HG02852 (cell line): ENCODE measurements at regions not wholly inside any gene's neighbourhood (a gene's known extent, or its start where the extent isn't known, plus 50 kb on each side); places are given as distances from the start of the nearest gene placed in this dataset.

ENCODE experiments used
- ATAC-seq: cut with Tn5 transposase; IDR thresholded peaks from one replicate; pipeline ENCODE4 v1.9.1; 2021; ENCODE audit warnings: mild to moderate bottlenecking, moderate library complexity; ENCODE audit not compliant: unreplicated experiment

DNA sequence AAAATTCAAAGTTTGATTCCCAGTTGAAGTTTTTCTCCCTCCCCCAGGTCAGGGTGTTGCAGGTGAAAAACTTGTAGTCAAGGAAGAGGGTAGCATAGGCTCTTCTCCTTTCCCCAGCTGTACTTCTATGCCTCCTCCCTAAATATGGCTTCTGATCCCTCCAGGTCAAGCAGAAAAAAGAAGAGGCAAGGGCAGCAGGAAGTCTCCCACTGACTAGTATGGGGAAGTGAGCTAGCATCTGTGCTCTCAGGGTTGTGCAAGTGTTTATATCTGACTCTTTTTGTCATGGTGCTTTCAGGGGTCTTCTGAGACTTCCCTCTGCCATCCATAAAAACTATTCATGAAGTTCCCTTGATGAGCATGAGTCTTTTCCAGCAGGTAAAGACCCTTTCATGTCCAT is 76.0 kb downstream of the ATPSCKMT start:
- ATAC-seq: no peak

DNA sequence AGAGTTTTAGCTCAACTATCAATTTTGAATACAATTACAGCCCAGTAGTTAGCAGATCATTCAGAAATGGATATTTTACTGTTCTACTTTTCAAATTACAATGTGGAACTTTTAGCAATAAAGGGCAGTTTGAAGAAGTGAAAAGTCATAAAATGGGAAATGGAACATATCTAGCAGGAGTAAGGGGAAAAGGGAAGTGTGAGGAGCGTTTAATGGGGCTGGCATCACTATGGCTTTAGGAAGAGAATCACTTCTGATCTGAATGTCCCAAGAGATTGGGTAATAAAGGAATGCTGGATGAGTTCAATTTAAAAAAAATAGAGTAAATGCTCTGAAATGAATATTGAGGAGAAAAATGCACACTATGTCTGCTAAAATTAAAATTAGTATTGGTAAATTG is 77.4 kb downstream of the ATPSCKMT start:
- no peak for ATAC-seq

DNA sequence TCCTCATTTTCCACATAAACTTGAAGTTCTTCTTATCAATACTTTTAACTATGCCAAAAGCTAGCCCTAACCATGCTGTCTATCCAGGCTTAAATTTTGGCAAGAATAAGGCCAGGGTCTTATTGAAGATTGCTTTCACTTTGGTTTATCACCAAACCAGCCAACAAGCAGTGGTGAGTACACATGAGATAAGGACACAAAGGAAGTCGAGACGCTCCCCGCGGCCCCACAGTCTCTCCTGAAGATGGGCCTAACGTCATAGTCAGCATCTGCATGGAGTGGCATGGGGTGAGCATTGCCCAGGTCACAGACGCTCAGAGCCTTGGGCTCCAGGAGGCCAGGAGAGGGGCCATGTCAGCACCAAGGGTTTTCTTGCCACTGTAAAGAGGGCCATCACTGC is 80.3 kb downstream of the ATPSCKMT start:
- ATAC-seq: no peak

DNA sequence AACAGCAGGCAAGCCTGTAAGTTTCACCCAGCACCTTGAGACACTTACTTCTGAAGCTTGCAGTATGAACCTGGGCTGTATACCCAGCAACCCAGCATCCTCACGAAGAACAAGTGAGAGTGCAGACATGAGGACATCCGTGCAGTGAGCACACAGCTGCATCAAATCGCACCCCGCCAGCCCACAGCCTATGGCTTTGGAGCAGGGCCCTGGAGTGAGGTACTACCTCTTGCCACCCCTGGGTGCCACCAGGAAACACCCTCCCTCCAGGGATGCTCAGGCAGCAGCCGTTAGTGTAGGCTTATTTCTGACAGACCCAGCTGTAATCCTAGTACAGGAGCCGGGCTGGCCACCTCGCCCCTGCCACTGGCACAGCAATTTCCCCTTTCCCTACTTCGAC is 81.4 kb downstream of the ATPSCKMT start:
- ATAC-seq: no peak

DNA sequence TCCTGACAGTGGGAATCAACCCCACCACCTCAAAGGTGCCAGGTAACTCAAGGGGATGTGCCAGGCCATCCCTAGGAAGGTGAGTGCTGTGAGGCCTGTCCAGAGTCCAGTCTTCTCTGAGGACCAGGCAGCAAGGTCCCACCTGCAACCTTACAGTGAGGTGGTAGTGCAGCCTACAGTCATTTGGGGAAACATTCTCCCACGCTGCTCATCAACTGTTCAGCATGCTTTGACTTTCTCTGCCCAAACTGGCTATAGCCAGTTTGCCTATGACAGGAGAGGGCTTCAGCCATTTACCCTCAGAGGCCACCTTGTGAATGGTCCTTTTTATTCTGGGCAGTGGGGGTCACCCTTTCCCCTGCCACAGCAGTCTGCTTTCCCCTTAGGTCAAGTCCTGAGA is 81.9 kb downstream of the ATPSCKMT start:
- no peak for ATAC-seq

DNA sequence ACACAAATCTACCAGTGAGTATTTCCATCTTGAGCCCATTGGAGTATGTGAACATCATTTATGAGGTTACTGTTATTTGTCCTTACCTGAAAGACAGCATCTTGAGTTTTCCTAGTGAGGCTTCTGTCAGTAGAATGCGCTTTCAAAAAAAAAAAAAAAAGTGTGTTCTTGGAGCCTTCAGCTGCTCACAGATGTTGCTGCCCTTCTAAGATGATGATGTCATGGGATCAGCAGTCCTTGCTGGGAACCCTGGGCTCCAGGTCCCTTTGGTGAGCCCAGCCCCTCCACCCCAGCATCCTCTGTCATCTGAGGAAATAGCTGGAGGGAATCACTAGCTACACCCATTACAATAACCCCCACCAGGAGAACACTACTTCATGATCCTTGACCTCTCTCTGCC is 83.3 kb downstream of the ATPSCKMT start:
- no peak for ATAC-seq

DNA sequence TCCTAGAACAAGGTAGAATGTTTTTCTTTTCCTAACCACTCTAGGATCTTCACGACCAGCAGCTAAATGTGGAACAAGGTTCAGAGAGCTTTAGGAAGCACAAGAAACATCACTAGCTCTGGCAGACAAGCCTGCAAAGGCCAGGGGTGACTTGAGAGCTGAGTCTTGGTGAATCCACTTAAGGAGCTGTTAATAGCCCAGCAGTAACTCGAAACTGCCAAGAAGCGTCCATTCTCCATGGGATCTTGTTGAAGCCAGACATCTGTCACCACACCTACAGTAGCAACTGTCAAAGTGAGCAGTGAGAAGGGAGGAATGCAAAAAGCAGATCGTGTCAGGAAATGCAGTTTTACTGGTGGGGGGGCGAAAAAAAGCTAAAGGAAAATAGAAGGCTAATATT is 87.2 kb downstream of the ATPSCKMT start:
- no peak for ATAC-seq

DNA sequence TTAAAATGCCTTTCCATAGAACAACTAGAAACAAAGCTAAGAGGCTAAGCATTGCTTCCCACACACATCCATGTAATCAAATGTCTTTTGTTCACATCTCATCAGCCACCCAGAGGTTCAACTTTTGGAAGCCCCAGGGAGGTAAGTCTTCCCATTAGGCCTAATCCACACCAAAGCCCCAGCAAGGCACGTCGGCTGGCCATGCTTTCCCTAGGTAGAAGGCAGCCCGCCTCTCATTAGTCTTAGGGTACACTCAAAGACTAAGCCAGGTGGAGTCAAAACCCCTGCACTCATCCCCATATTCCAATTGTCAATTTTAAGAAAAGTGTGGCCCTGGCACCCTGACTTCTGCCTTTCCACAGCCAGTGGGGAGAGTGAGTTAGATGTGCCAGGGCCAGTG is 87.9 kb downstream of the ATPSCKMT start:
- no peak for ATAC-seq

DNA sequence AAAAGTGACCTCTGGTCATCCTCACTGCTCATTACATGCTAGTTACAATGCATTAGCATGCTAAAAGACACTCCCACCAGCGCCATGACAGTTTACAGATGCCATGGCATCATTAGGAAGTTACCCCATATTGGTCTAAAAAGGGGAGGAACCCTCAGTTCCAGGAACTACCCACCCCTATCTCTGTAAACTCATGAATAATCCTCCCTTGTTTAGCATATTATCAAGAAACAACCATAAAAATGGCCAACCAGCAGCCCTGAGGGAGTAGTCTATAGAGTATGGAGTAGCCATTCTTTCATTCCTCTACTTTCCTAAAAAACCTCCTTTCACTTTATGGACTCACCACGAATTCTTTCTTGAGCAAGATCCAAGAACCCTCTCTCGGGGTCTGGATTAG is 89.4 kb downstream of the ATPSCKMT start:
- no peak for ATAC-seq

DNA sequence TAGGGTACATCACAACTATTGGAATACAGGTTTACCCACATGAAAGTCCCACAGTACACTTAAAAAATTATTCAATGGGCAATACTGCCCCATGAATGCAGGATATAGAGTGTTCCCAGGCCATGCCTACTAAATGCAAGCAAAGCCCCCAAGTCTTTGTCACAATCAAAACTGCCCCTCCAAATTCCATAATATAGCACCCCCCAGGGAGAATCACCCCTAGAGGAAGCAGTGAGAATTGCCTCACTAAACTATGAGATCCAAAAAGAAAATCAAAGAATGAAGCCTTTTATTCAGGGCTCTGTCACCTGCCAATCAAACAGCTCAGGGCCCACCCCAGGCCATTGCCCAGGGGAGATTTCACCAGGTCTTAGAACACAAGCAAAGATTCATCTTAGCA is 90.8 kb downstream of the ATPSCKMT start:
- no peak for ATAC-seq

DNA sequence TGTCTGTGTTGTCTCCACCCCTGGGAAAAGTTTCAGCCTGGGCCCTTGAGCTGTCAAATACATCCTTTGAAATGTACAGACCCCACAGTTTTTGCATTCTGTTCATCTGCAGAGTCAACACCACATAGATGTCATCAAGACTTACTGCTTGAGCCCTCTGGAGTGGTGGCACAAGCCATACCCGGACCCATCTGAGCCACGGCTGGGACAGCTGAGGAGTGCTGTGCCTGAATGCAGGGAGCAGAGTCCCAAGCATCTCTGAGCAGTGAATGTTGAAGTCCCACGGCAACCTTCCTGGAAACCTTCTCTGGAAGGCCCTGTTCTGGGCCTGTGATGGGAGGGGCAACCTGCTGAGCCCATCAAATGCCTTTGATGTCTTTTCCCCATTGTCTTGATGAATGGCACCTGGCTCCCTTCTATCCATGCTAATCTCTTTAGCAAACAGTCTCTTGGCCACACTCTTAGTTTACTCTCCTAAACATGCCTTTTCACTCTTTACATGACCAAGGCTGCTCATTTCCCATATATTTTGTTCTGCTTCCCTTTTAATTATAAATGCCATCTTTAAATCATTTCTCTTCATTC is 92.5 kb downstream of the ATPSCKMT start:
- no peak for ATAC-seq

DNA sequence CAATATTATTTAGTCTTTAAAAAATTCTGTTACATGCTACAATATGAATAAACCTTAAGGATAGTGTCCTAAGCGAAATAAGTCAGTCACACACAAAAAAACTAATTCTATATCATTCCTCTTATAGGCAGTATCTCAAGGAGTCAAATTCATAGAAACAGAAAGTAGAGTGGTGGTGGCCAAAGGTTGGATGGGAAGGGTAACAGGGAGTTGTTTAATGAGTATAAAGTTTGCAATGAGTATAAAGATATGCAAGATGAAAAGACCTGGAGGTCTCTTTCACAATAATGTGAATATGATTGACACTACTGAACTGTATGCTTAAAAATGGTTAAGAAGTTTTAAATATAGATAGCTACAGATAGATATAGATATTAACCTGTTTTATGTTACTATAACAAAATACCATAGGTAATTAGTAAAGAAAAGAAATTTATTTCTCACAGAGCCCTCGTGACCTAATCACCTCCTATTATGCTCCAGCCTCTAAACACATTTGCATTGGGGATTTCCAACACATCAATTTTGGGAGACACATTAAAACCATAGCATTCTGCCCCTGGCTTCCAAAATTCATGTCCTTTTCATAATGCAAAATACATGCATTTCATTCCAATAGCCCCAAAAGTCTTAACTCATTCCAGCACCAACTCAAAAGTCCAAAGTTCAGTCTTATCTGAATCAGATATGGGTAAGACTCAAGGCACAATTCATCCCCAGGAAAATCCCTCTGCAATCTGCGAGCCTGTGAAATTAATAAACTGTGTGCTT is 93.6 kb downstream of the ATPSCKMT start:
- no peak for ATAC-seq

DNA sequence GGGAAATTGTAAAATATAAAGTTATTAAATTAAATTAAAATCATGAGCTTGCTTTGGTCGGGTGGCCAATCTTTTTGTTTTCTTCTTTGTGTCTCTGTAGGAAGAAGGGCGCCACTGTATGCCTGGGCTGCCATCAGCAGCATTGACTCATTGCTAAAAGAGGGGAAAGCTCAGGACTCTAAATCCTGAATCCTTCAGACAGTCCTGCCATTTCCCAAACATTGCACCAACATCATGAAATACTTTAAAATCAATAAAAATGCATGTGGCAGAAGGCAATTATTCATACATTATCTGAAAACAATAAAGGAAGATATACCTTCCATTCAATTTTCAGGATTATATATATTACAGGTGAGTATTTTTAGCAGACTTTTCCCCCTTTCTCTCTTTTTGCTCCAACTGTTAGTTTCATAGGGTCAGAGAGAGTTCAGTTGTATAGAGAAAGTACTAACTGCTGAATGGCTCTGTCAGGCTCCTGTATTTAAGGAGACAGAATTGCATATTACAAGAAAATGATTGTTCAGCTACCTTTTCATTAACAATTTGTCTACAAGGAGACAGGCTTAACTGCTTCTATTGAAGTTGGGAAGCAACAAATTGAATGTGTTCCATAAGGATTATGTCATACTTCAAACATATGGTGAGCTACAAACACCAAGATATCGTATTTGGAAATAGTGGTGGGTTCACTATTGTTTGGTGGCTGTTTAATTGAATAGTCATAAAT is 95.7 kb downstream of the ATPSCKMT start:
- no peak for ATAC-seq

DNA sequence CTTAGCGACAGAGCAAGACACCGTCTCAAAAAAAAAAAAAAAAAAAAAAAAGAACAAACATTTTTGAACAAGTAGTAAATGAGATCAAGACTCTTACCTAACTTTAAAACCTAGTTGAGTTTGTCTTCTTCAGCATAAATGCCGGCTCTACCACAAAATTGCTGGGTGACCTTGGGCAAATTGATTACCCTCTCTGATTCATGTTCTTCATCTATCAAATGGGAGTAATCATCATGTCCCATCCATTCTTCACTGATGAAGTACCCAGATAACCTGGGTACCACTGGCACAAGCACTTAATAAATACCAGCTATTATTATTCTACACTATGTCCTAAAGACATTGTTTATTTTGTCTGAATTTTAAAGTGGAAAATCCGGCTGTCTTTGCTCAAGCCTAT is 96.3 kb downstream of the ATPSCKMT start:
- no peak for ATAC-seq

DNA sequence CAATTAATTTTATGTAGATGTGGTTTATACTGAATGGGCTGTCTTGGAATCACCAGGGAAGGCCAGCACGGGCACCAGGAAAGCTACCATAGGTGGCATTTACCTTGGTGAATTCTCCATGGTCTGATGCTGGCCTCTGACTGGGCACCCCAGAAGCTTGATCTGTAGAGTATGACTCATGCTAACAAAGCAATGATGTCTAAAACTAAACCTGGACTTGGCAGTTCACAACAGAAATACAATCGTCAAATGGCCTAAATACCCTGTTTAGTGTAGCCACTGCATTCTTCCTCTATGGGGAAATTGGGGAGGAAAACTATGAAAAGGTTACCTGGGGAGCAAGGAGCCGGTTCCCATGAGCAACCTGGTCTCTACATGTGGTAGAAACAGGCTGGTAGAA is 98.0 kb downstream of the ATPSCKMT start:
- ATAC-seq: no peak

DNA sequence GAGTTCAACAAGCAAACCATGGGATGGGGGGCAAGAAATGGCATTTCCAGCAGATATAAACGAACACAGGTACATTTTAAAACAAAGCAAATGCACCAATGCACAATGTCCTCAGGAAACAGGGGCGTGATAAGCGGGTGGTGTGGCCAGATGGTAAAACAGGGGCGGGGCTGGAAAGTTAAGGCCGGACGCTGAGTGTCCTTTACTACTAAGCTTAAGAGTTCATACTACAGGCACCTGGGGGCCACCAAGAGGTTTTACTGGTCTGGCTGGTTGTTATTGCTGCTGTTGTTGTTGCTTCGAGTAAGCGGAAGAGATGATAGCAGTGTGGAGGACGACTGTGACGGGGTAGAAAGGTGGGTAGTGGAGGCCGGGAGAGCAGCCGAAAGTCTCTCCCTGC is 99.8 kb downstream of the ATPSCKMT start:
- no peak for ATAC-seq

DNA sequence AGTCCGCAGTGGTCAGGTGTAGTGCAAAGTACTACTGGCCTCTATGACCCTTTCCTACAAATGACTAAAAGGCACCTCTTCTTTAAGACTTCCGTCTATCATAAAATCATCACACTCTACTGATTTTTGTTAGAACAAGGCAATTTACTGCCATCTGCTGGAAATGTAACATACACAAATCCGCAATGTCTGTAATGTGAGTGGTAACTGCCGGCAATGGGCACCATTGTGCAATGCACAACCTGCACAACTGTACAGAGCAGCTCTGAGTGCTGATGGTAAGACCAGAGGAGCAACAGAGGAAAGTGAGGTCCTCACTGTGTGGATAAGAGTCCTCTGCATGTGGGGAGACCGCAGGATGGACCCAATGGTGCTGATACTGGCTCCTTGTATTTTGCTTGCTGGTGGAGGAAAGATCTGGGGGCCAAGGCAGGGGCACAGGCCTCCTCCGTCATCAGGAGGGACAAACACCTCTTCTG is 103.7 kb downstream of the ATPSCKMT start:
- no peak for ATAC-seq

DNA sequence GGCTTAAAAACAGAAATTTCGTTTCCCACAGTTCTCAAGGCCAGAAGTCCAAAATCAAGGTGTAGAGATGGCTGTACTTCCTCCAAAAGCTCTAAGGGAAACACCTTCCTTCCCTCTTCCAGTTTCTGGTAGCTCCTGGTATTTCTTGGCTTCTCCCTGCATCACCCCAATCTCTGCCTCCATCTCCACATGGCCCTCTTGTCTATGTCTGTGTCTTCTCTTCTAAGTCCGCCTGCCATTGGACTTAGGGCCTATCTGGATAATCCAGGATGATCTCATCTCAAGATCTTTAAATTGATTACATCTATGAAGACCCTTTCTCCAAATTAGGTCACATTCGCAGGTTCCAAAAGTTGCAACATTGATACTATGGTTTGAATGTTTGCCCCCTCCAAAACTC is 105.6 kb downstream of the ATPSCKMT start:
- ATAC-seq: no peak

DNA sequence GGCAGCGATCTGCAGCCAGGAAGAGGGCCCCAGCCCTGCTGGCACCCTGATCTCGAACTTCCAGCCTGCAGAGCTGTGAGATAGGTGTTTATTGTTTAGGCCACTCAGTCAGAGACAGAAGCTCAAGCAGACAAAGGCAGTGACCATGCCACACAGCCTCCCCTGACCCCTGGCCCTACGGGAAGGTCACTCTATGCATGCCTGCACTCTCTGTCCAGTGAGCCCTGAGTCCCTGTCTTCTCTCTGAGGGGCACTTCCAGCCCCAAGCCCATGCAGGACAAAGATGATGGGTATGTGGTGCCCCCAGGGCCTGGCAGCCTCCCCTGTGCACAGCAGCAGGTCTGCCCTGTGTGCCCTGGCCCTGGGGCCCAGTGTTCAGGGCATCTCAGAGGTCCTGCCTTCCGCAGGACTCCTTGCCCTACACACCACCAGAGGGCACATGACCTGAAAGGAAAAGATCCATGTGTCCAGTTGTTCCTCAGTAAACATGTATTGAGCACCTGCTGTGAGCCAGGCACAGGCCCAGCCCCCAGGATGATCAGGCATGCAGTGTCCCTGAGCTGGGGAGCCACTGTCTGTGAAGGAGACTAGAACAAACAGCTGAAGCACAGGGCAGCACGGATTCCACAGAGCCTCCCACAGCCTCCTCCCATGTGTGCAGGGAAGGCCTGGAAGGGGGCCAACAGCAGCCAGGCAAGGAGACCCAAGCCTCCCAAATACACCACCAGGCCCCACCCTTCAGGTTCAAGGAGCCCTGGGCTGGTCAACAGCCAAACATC is 109.3 kb downstream of the ATPSCKMT start:
- no peak for ATAC-seq

DNA sequence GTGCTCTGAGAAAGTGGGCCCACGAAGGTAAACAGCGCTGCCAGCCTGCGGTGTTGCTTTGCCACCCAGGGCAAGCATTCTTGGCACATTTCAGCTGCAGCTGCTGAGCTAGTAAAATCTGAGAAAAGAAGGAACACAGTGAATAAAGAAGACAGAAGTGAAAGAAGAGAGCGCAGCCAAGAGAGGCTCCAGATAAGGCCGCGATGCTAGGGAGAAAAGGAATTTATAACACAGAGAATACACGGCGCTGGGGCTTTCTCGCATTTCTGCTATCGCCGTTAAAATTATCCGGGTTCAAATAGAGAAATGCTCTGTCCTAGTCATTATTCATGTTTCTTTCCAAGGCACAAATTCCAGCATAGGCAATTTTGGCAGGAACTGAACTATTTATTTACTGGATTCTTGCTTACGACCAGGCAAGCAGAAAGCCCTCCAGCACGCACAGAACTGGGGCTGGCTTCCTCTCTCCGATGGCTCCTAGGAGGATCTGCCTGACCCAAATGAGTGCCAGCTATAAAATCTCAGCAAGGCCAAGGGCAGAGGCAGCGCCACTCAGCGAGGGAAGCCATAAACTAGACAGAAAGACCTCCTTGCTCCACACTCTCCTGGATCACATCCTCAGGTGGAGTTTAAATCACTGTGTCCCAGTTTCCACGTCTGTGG is 111.2 kb downstream of the ATPSCKMT start:
- no peak for ATAC-seq

DNA sequence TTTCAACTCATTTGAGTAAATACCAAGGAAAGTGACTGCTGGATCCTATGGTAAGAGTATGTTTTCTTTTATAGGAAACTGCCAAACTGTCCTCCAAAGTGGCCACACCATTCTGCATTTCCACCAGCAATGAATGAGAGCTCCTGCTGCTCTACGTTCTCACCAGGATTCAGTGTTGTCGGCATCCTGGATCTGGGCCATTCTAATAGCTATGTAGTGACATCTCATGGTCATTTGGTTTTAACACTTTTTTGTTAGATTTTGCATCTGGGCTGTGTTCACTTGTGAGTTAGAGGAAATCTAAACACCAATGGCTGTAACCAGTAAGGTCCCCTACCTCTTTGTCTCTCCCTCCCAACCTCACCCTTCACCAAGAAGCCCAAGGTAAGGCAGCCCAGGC is 115.9 kb downstream of the ATPSCKMT start:
- ATAC-seq: no peak
